NOMO-1 treated with dmso at 0.1 percent for 144 hours (cell line): ENCODE measurements at regions not wholly inside any gene's neighbourhood (a gene's known extent, or its start where the extent isn't known, plus 50 kb on each side); places are given as distances from the start of the nearest gene placed in this dataset.

Source experiments
- DNase-seq: peaks from one replicate; lab custom pipeline; 2025; ENCODE audit not compliant: unreplicated experiment; lab: John Stamatoyannopoulos, UW

DNA sequence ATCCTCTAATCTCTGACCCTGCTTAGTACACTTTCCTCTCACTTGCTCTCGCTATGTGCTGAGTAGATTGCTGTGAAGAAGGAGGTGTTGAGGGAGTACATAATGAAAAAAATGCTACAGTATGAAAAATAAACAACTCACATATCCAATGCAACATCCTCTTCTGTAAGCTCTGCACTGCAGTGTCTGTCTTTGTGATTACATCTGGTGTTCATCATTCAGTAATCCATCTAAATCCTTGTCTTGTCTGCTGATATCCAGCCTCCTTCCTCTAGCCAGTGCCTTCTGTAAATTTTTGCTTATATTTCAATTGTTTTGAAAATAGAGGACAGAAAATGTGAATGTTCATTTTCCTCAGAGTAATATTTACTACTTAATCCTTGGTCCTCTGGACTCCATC lies 57.4 kb upstream of the CDH12 start:
- no peak for DNase-seq

DNA sequence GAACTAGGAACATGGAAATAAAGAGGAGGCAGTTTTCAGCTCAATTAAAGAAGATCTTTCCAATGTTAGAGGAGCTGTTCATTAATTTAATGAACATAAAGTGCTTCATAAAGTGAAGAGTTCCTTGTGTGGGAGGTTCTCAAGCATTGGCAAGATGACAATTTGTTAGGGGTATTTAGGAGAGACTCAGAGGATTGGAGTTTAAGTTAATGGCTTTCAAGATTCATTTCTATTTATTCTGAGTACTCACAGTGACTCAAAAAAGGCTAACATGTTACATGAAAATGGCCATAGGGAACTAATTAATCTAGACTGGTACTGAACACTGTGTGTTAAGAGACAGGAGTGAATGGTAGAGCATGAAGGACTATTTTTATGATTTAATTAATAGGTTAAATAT lies 55.4 kb upstream of the CDH12 start:
- no peak for DNase-seq

DNA sequence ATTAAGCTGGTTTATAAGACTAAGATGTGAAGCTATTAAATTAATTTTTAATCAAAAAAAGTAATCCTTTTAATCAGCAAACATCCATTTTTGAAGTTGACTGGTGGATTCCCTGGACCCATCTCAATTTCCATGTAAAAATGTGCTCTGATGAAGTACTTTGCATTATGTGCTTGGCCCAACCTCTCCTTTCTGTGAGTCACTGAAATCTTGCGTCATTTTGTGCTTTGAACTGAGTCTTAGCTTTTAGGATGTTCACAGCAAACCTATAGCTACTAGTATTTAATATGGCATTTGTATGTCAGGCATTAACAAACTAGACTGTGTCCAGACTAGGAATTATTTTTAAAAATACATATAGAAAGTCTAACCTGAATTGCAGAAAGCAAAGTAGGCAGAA lies 55.0 kb upstream of the CDH12 start:
- no peak for DNase-seq
